CD14-positive monocyte (primary cell): ENCODE measurements at regions not wholly inside any gene's neighbourhood (a gene's known extent, or its start where the extent isn't known, plus 50 kb on each side); places are given as distances from the start of the nearest gene placed in this dataset.

Experiments
- DNase-seq, 3 donors: peaks; one replicate each; pipeline ENCODE4 v3.0.0-alpha.2; 2011 to 2022
- H2AFZ ChIP-seq: 2 replicates; pipeline ENCODE4 v1.6.0; 2012; ENCODE audit warnings: mild to moderate bottlenecking, low read depth, low read length, inconsistent platforms; ENCODE audit not compliant: insufficient read depth, poor library complexity, severe bottlenecking
- H3K27ac ChIP-seq, 2 donors: 1 replicate in 1 of 2; 2 replicates in 1 of 2; pipeline ENCODE4 v1.5.1; 2012 to 2013; ENCODE audit warnings: low read length in 2 of 2, control low read depth in 1 of 2, inconsistent platforms in 1 of 2, low read depth in 1 of 2, mild to moderate bottlenecking in 1 of 2
- H3K27me3 ChIP-seq, 2 donors: one replicate each; pipeline versions ENCODE4 v1.6.0 to v1.6.1; 2011 to 2013; ENCODE audit warnings: low read length in 2 of 2; ENCODE audit not compliant: control insufficient read depth in 2 of 2, insufficient read depth in 2 of 2
- H3K36me3 ChIP-seq, 2 donors: replicated peaks in 1 of 2; 1 replicate in 1 of 2; 2 replicates in 1 of 2; pipeline versions ENCODE4 v1.5.1 to v1.6.1; 2012 to 2013; ENCODE audit warnings: low read length in 2 of 2, control low read depth in 1 of 2, inconsistent platforms in 1 of 2, mild to moderate bottlenecking in 1 of 2; ENCODE audit not compliant: insufficient read depth in 2 of 2, control insufficient read depth in 1 of 2
- H3K4me1 ChIP-seq, 2 donors: 1 replicate in 1 of 2; 2 replicates in 1 of 2; pipeline versions ENCODE4 v1.5.1 to v1.6.1; 2012 to 2013; ENCODE audit warnings: low read length in 2 of 2, control low read depth in 1 of 2, inconsistent platforms in 1 of 2, mild to moderate bottlenecking in 1 of 2, moderate library complexity in 1 of 2; ENCODE audit not compliant: insufficient read depth in 2 of 2, control insufficient read depth in 1 of 2
- H3K4me2 ChIP-seq: replicated peaks from 2 replicates; pipeline ENCODE3; 2012; ENCODE audit warnings: low read length, moderate library complexity, mild to moderate bottlenecking; ENCODE audit not compliant: poor library complexity, severe bottlenecking; ENCODE audit errors: extremely low read depth
- H3K4me3 ChIP-seq, 3 experiments: fragments of 200-600 bp in 1 of 3; sonication (generic) in 1 of 3; replicated peaks in 1 of 3; 1 replicate in 2 of 3; 2 replicates in 1 of 3; pipeline ENCODE4 v1.5.1; 2011 to 2013; ENCODE audit warnings: low read length in 3 of 3, mild to moderate bottlenecking in 3 of 3, control low read depth in 2 of 3, low read depth in 2 of 3, inconsistent platforms in 1 of 3, moderate library complexity in 1 of 3
- H3K79me2 ChIP-seq: 2 replicates; pipeline ENCODE4 v1.6.0; 2012; ENCODE audit warnings: mild to moderate bottlenecking, control low read depth, inconsistent platforms, low read length, moderate library complexity; ENCODE audit not compliant: insufficient read depth
- H3K9ac ChIP-seq: 2 replicates; pipeline ENCODE4 v1.6.0; 2017; ENCODE audit warnings: low read length, mild to moderate bottlenecking; ENCODE audit not compliant: insufficient read depth, poor library complexity, severe bottlenecking
- H3K9me3 ChIP-seq, 2 donors: replicated peaks in 1 of 2; 1 replicate in 1 of 2; 2 replicates in 1 of 2; pipeline versions ENCODE4 v1.5.1 to v1.6.1; 2012 to 2013; ENCODE audit warnings: low read length in 2 of 2, control low read depth in 1 of 2; ENCODE audit not compliant: control insufficient read depth in 1 of 2, insufficient read depth in 1 of 2
- H4K20me1 ChIP-seq: 2 replicates; pipeline ENCODE4 v1.6.0; 2012; ENCODE audit warnings: mild to moderate bottlenecking, low read length, control low read depth, moderate library complexity; ENCODE audit not compliant: insufficient read depth
- H3K27ac Mint-ChIP-seq, 7 donors: one replicate each; pipeline ENCODE4 v1.8.0; 2020; ENCODE audit warnings: mild to moderate bottlenecking in 7 of 7, mixed read lengths in 7 of 7, moderate library complexity in 6 of 7, inconsistent platforms in 2 of 7
- H3K27me3 Mint-ChIP-seq, 3 donors: one replicate each; pipeline ENCODE4 v1.8.0; 2021 to 2022; ENCODE audit warnings: low read depth in 3 of 3, mild to moderate bottlenecking in 3 of 3, mixed read lengths in 3 of 3, moderate library complexity in 3 of 3, inconsistent platforms in 1 of 3
- H3K36me3 Mint-ChIP-seq, 2 donors: one replicate each; pipeline ENCODE4 v1.8.0; 2020; ENCODE audit warnings: mixed read lengths in 2 of 2, inconsistent platforms in 1 of 2, mild to moderate bottlenecking in 1 of 2
- H3K4me1 Mint-ChIP-seq: one replicate; pipeline ENCODE4 v1.8.0; 2020; ENCODE audit warnings: mild to moderate bottlenecking, mixed read lengths
- H3K4me3 Mint-ChIP-seq, 2 donors: one replicate each; pipeline ENCODE4 v1.8.0; 2020; ENCODE audit warnings: mild to moderate bottlenecking in 2 of 2, mixed read lengths in 2 of 2, moderate library complexity in 1 of 2
- H3K9me3 Mint-ChIP-seq, 7 donors: one replicate each; pipeline ENCODE4 v1.8.0; 2020 to 2022; ENCODE audit warnings: mixed read lengths in 7 of 7, mild to moderate bottlenecking in 6 of 7, moderate library complexity in 6 of 7, inconsistent platforms in 2 of 7
- WGBS: methylation state at CpG from one replicate; pipeline ENCODE4 v1.1.5; 2013; ENCODE audit warnings: missing lambda C conversion rate; ENCODE audit not compliant: insufficient coverage; 5-methylcytosine and 5-hydroxymethylcytosine counted together
- intact Hi-C, 2 donors: fragments of 100-400 bp; cut with micrococcal nuclease; formaldehyde crosslinking; loops; one replicate each; pipeline versions ENCODE4 v1.15.0 to v1.15.1; 2023
- TF ChIP-seq, protein P1 (sequence below): fragments of 200-600 bp; IDR thresholded peaks from one replicate; pipeline ENCODE4 v1.8.0; 2022; ENCODE audit warnings: antibody characterized with exemption, mild to moderate bottlenecking

DNA sequence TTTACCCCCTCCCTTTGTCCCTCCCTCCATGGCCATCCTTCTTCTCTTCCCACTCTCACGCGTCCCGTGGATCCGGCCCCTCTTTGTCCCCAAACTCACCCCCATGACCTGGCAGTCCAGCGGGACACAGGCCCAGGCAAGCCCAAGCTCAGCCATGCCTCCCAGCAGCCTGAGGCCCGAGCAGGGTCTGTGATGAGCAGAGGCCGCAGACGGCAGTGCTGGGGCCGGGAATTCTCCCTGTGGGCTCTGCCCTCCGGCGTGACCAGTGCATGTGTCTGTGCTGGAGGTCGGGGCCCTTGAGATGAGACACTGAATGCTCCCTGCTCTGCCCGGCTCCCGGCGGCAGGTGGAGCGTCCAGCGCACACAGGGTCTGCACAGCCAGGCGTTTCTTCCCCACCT is 237.9 kb downstream of the BRD1 start:
- Histone ChIP-seq H3K9me3 (no peaks in the 10 kb centered on the region), H2AFZ (no peak overlapping the region), H3K27ac (no peak overlapping the region), H3K4me3 (no peak overlapping the region), H3K4me1 (no peaks in the 10 kb centered on the region), H3K27me3 (no peaks in the 10 kb centered on the region), H3K4me2 (no peak overlapping the region), H3K9ac (no peak overlapping the region), H3K36me3 (no peaks in the 10 kb centered on the region), H3K79me2 (no peaks in the 10 kb centered on the region), H4K20me1 (peaks cover 38% of the 10 kb centered on the region)
- Mint-ChIP-seq H3K4me1 (no peaks in the 10 kb centered on the region), H3K27ac (peak overlapping the region in 1 of 7 donors; percentile 42), H3K4me3 (no peak overlapping the region), H3K27me3 (no peaks in the 10 kb centered on the region), H3K36me3 (peaks cover 26 to 28% of the 10 kb centered on the region in 2 donors), H3K9me3 (peaks cover 0 to 3% (median 0%) of the 10 kb centered on the region in 7 donors)
- 98% methylated on average over 18 of the region's 18 CpGs for WGBS
- intact Hi-C loops: no loop called here
- no peak for DNase-seq
- TF ChIP-seq, protein P1, sequence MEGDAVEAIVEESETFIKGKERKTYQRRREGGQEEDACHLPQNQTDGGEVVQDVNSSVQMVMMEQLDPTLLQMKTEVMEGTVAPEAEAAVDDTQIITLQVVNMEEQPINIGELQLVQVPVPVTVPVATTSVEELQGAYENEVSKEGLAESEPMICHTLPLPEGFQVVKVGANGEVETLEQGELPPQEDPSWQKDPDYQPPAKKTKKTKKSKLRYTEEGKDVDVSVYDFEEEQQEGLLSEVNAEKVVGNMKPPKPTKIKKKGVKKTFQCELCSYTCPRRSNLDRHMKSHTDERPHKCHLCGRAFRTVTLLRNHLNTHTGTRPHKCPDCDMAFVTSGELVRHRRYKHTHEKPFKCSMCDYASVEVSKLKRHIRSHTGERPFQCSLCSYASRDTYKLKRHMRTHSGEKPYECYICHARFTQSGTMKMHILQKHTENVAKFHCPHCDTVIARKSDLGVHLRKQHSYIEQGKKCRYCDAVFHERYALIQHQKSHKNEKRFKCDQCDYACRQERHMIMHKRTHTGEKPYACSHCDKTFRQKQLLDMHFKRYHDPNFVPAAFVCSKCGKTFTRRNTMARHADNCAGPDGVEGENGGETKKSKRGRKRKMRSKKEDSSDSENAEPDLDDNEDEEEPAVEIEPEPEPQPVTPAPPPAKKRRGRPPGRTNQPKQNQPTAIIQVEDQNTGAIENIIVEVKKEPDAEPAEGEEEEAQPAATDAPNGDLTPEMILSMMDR: no peak

DNA sequence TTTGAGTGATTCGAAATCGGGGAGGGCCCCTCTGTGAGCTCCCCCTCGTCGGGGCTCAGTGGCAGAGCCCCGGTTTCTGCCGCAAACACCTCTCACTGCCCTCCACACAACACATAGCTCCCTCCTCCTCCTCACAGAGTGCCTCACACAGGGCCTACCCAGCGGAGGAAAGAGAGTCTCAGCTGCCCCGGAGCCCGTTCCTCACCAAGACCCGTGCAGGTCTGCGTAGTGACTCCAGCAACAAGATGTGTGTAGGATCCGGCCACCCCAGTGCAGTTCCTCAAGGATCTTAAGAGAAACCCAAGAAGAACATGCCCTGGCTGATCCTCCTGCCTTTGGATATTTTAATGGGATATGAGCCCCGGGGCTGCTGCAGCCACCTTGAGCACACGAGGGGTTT is 238.4 kb downstream of the BRD1 start:
- Mint-ChIP-seq H3K36me3 (peaks cover 28 to 29% of the 10 kb centered on the region in 2 donors), H3K9me3 (peaks cover 0 to 3% (median 0%) of the 10 kb centered on the region in 7 donors), H3K4me1 (no peaks in the 10 kb centered on the region), H3K27ac (peak overlapping the region in 1 of 7 donors; percentile 38), H3K27me3 (no peaks in the 10 kb centered on the region), H3K4me3 (no peak overlapping the region)
- Histone ChIP-seq H3K27me3 (no peaks in the 10 kb centered on the region), H3K4me3 (no peak overlapping the region), H3K9me3 (no peaks in the 10 kb centered on the region), H3K79me2 (no peaks in the 10 kb centered on the region), H3K36me3 (no peaks in the 10 kb centered on the region), H3K4me1 (no peaks in the 10 kb centered on the region), H3K9ac (no peak overlapping the region), H2AFZ (no peak overlapping the region), H3K4me2 (no peak overlapping the region), H4K20me1 (peaks cover 37% of the 10 kb centered on the region), H3K27ac (no peak overlapping the region)
- TF ChIP-seq, protein P1: no peak
- DNase-seq: no peak
- 97% methylated on average over 7 of the region's 14 CpGs for WGBS
- intact Hi-C loops: no loop called here
